SK-N-SH (cell line): ENCODE measurements at regions not wholly inside any gene's neighbourhood (a gene's known extent, or its start where the extent isn't known, plus 50 kb on each side); places are given as distances from the start of the nearest gene placed in this dataset.

Experiments used
- CTCF ChIP-seq: fragments of 200-600 bp; sonication (generic); IDR thresholded peaks from 2 replicates; pipeline ENCODE4 v1.6.1; 2017; ENCODE audit warnings: antibody characterized with exemption, mild to moderate bottlenecking, moderate library complexity
- FOSL2 ChIP-seq: IDR thresholded peaks from 2 replicates; pipeline ENCODE4 v1.4.0; 2012; ENCODE audit warnings: low read depth, mild to moderate bottlenecking, moderate library complexity, borderline replicate concordance
- MAX ChIP-seq: IDR thresholded peaks from 2 replicates; pipeline ENCODE4 v1.4.0; 2012; ENCODE audit warnings: low read depth
- POLR2AphosphoS5 ChIP-seq: IDR thresholded peaks from 2 replicates; pipeline ENCODE4 v1.6.1; 2012; ENCODE audit warnings: low read depth, low read length
- REST ChIP-seq: IDR thresholded peaks from 2 replicates; pipeline ENCODE4 v1.6.1; 2012; ENCODE audit warnings: mild to moderate bottlenecking, low read depth, low read length, moderate library complexity
- RXRA ChIP-seq: IDR thresholded peaks from 2 replicates; pipeline ENCODE4 v1.4.0; 2012; ENCODE audit warnings: low read depth, mild to moderate bottlenecking, borderline replicate concordance
- SIN3A ChIP-seq: IDR thresholded peaks from 2 replicates; pipeline ENCODE4 v1.6.1; 2012; ENCODE audit warnings: low read depth, mild to moderate bottlenecking, low read length, moderate library complexity, borderline replicate concordance
- TCF12 ChIP-seq: IDR thresholded peaks from 2 replicates; pipeline ENCODE4 v1.4.0; 2012
- YY1 ChIP-seq: IDR thresholded peaks from 2 replicates; pipeline ENCODE4 v1.4.0; 2012; ENCODE audit warnings: low read depth, mild to moderate bottlenecking
- TF ChIP-seq, protein P1 (sequence below): IDR thresholded peaks from 2 replicates; pipeline ENCODE4 v1.4.0; 2012; ENCODE audit warnings: low read depth, borderline replicate concordance
- TF ChIP-seq, protein P2 (sequence below): IDR thresholded peaks from 2 replicates; pipeline ENCODE4; 2012
- TF ChIP-seq, protein P3 (sequence below): IDR thresholded peaks from 2 replicates; pipeline ENCODE4 v1.4.0; 2012; ENCODE audit warnings: low read depth, borderline replicate concordance

- TF ChIP-seq CTCF, result no peak
- no peak for TF ChIP-seq MAX
- TF ChIP-seq, protein P1, sequence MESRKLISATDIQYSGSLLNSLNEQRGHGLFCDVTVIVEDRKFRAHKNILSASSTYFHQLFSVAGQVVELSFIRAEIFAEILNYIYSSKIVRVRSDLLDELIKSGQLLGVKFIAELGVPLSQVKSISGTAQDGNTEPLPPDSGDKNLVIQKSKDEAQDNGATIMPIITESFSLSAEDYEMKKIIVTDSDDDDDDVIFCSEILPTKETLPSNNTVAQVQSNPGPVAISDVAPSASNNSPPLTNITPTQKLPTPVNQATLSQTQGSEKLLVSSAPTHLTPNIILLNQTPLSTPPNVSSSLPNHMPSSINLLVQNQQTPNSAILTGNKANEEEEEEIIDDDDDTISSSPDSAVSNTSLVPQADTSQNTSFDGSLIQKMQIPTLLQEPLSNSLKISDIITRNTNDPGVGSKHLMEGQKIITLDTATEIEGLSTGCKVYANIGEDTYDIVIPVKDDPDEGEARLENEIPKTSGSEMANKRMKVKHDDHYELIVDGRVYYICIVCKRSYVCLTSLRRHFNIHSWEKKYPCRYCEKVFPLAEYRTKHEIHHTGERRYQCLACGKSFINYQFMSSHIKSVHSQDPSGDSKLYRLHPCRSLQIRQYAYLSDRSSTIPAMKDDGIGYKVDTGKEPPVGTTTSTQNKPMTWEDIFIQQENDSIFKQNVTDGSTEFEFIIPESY, result no peak
- TF ChIP-seq, protein P2, sequence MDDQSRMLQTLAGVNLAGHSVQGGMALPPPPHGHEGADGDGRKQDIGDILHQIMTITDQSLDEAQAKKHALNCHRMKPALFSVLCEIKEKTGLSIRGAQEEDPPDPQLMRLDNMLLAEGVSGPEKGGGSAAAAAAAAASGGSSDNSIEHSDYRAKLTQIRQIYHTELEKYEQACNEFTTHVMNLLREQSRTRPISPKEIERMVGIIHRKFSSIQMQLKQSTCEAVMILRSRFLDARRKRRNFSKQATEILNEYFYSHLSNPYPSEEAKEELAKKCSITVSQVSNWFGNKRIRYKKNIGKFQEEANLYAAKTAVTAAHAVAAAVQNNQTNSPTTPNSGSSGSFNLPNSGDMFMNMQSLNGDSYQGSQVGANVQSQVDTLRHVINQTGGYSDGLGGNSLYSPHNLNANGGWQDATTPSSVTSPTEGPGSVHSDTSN, result no peak
- no peak for TF ChIP-seq TCF12
- no peak for TF ChIP-seq YY1
- no peak for TF ChIP-seq SIN3A
- TF ChIP-seq, protein P3, sequence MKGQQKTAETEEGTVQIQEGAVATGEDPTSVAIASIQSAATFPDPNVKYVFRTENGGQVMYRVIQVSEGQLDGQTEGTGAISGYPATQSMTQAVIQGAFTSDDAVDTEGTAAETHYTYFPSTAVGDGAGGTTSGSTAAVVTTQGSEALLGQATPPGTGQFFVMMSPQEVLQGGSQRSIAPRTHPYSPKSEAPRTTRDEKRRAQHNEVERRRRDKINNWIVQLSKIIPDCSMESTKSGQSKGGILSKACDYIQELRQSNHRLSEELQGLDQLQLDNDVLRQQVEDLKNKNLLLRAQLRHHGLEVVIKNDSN, result no peak
- peak; percentile 35; the same call in 1 of the 2 replicates for TF ChIP-seq FOSL2
- TF ChIP-seq RXRA, result no peak
- TF ChIP-seq REST, result no peak
- TF ChIP-seq POLR2AphosphoS5, result no peak
Observed at GRCh38 chr11:43578346-43579170, 102.0 kb upstream of the HSD17B12 start.
